IMR-90 (cell line): ENCODE measurements at regions not wholly inside any gene's neighbourhood (a gene's known extent, or its start where the extent isn't known, plus 50 kb on each side); places are given as distances from the start of the nearest gene placed in this dataset.

Source experiments
- BHLHE40 ChIP-seq: fragments of 150-350 bp; IDR thresholded peaks from 2 replicates; pipeline ENCODE4 v1.6.1; 2016; ENCODE audit warnings: mild to moderate bottlenecking, low read depth, low read length
- CEBPB ChIP-seq: IDR thresholded peaks from 2 replicates; pipeline ENCODE4 v1.6.1; 2012; ENCODE audit warnings: low read depth, low read length, improper control_type of control experiment
- CHD1 ChIP-seq: IDR thresholded peaks from 2 replicates; pipeline ENCODE4 v1.6.1; 2012; ENCODE audit warnings: low read depth, low read length, improper control_type of control experiment
- CTCF ChIP-seq: conservative IDR thresholded peaks from 2 replicates; pipeline ENCODE4 v1.5.1; 2012; ENCODE audit warnings: mild to moderate bottlenecking, low read depth, low read length, improper control_type of control experiment
- FOS ChIP-seq: fragments of 150-350 bp; IDR thresholded peaks from 2 replicates; pipeline ENCODE4 v1.6.1; 2016; ENCODE audit warnings: low read depth, low read length
- MAFK ChIP-seq: IDR thresholded peaks from 2 replicates; pipeline ENCODE4 v1.6.1; 2012; ENCODE audit warnings: low read depth, low read length, improper control_type of control experiment
- POLR2A ChIP-seq: IDR thresholded peaks from 2 replicates; pipeline ENCODE4 v1.6.1; 2012; ENCODE audit warnings: mild to moderate bottlenecking, low read depth, low read length
- RAD21 ChIP-seq: IDR thresholded peaks from 2 replicates; pipeline ENCODE4 v1.6.1; 2012; ENCODE audit warnings: low read length, improper control_type of control experiment
- RCOR1 ChIP-seq: IDR thresholded peaks from 2 replicates; pipeline ENCODE4 v1.6.1; 2012; ENCODE audit warnings: mild to moderate bottlenecking, low read length, improper control_type of control experiment; ENCODE audit not compliant: insufficient replicate concordance
- TF ChIP-seq, protein P1 (sequence below): fragments of 150-350 bp; IDR thresholded peaks from 2 replicates; pipeline ENCODE4 v1.6.1; 2016; ENCODE audit warnings: low read depth, mild to moderate bottlenecking, low read length, moderate library complexity, borderline replicate concordance
- TF ChIP-seq, protein P2 (sequence below): fragments of 150-350 bp; IDR thresholded peaks from 2 replicates; pipeline ENCODE4 v1.6.1; 2017; ENCODE audit warnings: mild to moderate bottlenecking, antibody characterized with exemption, low read length, low read depth

- TF ChIP-seq CHD1 (no peak), CTCF (no peak), CEBPB (no peak), POLR2A (no peak), MAFK (no peak), FOS (no peak), RCOR1 (no peak), BHLHE40 (no peak), RAD21 (no peak)
- TF ChIP-seq, protein P1, sequence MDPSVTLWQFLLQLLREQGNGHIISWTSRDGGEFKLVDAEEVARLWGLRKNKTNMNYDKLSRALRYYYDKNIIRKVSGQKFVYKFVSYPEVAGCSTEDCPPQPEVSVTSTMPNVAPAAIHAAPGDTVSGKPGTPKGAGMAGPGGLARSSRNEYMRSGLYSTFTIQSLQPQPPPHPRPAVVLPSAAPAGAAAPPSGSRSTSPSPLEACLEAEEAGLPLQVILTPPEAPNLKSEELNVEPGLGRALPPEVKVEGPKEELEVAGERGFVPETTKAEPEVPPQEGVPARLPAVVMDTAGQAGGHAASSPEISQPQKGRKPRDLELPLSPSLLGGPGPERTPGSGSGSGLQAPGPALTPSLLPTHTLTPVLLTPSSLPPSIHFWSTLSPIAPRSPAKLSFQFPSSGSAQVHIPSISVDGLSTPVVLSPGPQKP: no peak
- TF ChIP-seq, protein P2, sequence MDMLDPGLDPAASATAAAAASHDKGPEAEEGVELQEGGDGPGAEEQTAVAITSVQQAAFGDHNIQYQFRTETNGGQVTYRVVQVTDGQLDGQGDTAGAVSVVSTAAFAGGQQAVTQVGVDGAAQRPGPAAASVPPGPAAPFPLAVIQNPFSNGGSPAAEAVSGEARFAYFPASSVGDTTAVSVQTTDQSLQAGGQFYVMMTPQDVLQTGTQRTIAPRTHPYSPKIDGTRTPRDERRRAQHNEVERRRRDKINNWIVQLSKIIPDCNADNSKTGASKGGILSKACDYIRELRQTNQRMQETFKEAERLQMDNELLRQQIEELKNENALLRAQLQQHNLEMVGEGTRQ: no peak
Observed at GRCh38 chr14:93838238-93838637, 50.0 kb upstream of the PRIMA1 start.
